ENCODE measurements at regions not wholly inside any gene's neighbourhood (a gene's known extent, or its start where the extent isn't known, plus 50 kb on each side); places are given as distances from the start of the nearest gene placed in this dataset.
"Not testable (repeated sequence)": the region's sequence is repeated elsewhere in the genome, so short reads cannot be mapped to it uniquely, and the experiment has no call there.

GRCh38 chr4:97101171-97101570 is 1042.1 kb downstream of the STPG2 start:
- TF ChIP-seq CTCF (IDR thresholded peaks at IDR 0.05; ENCODE audit: low read depth, low read length, poor library complexity, severe bottlenecking); EZH2phosphoT487 (IDR thresholded peaks at IDR 0.05; ENCODE audit: borderline replicate concordance, low read length): not testable (repeated sequence)

Data from DOHH2 (cell line).